Activated effector memory CD4-positive, alpha-beta T cell treated with anti-CD3 and anti-CD28 coated beads, Interleukin-2, amount 50 U/mL, for 16 hours (primary cell): ENCODE measurements at regions not wholly inside any gene's neighbourhood (a gene's known extent, or its start where the extent isn't known, plus 50 kb on each side); places are given as distances from the start of the nearest gene placed in this dataset.

Experiments used
- DNase-seq: peaks from one replicate; pipeline ENCODE4 v3.0.0-alpha.2; 2020

DNA sequence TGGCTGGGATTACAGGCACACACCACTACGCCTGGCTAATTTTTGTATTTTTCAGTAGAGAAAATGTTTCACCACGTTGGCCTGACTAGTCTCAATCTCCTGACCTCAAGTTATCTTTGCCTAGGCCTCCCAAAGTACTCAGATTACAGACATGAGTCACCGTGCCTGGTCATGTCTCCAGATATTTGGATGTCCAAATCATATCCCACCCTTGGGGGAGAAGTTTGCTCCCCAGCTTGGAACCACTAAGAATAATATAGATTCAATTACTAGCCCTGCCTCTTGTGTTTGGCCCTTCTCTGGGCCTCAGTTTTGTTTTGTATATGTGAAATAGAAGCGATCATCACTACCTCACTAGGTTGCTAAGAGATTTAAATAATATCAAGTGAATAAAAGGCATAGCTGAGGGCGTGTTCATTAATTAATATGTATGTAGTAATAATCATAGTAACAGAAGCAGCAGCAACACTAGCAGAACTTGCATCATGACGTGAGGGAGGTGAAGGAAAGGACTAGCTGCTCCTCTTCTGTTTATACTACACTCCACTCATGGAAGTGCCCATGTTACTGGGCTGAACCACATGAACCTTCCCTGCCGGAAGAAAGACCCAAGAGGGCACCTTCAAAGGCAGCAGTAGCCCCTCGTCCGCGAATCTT lies 253.6 kb upstream of the XYLT1 start:
- no peak for DNase-seq

DNA sequence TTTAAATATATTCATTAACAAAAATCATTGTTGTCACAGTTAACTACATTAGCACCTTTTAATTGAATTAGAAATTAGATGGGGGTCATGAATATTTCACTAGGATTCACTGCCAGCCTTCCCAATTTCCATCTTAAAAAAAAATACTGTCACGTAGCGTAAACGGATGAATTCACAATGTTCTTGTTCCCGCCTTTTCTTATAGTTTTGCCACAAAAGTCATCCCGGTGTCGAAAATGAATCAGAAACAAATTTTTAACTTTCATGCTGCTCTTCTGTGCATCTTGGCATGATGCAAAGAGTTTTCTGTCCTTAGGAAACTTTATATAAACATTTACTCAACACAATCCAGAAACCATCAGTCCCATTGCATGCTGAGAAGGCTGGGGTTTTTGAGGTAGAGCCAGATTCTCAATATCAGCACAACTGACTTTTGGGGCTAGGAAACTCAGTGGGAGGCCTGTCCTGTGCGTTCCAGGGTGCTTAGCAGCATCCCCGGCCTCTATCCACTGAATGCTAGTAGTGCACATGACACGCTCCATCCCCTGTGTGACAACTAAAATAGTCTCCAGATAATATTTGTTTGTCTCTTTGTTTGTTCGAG lies 252.9 kb upstream of the XYLT1 start:
- no peak for DNase-seq

DNA sequence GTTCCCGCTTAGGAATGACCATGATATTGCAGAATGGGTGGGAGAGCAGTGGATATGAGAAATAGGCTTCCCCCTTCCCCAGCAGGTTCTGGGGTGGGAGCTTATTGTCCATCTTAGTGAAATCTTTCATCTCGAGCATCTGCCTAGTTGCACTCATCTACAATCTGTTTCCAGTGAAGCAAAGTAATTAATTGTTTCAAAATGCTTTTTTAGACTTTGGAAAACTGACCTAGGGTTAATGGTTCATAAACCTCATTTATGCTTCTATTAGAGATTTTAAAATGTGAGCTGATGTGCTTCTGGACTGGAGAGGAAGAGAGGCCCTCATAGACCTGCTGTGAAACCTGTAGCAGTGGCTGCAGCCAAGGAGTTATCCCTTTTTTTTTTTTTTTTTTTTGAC lies 247.7 kb upstream of the XYLT1 start:
- no peak for DNase-seq

DNA sequence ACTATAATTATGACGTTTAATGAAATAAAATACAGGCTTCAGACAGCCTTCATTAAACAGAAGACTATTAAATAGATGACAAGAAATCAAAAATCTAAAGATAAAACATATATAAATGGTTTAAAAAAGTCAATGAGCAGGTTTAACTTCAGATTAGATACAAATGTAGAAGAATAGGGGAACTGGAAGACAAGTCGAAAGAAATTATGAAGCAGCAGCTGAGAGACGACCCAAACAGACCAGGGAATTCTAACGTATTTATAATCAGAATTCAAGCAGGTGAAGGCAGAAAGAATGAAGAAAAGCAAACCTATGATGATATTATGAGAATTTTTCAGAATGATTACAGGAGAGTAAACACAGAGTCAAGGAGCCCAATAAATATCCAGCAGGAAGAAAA lies 235.1 kb upstream of the XYLT1 start:
- no peak for DNase-seq

DNA sequence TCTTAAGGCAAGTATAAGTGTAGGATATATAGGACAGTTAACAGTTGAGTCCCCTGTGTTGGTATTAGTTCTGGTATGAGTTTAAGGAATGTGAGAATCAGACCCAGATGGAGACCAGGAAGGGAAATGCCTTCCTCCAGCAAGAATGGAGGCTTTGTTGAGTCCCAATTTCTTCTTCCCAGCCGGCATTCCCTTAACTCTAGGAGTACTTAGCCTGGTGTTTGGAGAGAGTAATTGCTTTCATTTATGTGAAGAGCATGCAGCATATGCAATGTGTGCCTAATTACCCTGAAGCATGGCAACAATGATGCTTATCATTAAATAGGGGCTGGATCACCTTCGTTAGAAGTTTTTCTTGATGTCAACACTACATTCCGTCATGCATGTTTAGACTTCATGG lies 225.9 kb upstream of the XYLT1 start:
- no peak for DNase-seq

DNA sequence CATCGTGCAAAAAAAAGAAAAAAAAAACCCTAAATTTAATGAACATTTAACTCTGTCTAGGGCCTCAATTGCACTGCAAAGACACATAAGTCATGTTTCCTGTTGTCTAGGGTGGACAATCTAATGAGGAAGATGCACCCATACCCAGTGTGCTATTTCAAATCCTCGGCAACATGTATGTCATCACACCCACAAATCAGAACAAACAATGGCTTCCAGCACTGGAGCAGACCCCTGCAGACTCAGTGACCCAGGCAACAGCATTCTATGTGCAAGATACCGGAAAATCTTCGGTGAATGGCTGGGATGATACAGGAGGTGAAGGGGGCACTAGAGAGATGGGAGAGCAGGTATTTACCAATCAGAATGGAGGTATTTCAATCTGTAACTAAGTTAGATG lies 221.7 kb upstream of the XYLT1 start:
- no peak for DNase-seq

- DNase-seq, result no peak
Observed at GRCh38 chr16:17691899-17692176, 221.1 kb upstream of the XYLT1 start.

- DNase-seq, result no peak
Observed at GRCh38 chr16:17691106-17691898, 220.5 kb upstream of the XYLT1 start.

- DNase-seq, result no peak
Observed at GRCh38 chr16:17685447-17685846, 214.7 kb upstream of the XYLT1 start.

GRCh38 chr16:17683281-17683680 lies 212.5 kb upstream of the XYLT1 start:
- no peak for DNase-seq

GRCh38 chr16:17676171-17676570 lies 205.4 kb upstream of the XYLT1 start:
- DNase-seq, result no peak

GRCh38 chr16:17668386-17668785 lies 197.6 kb upstream of the XYLT1 start:
- DNase-seq, result no peak

DNA sequence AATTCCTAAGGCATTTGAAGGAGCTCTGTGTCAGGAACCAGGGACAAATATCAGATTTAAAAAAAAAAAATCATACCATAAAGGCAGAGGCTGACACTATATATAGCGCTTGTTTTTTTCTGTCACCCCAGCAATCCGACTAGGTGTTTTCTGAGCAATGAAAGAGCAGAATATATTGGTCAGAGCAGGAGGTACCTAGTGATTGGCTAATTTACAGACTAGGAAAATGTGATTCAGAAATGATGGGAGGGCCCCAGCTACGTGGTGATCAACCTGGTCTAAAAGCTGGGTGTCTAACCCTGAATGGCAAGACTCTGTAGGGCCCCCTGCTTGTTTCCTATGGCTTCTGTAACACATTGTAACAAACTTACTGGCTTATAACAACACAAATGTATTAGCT lies 195.5 kb upstream of the XYLT1 start:
- no peak for DNase-seq

DNA sequence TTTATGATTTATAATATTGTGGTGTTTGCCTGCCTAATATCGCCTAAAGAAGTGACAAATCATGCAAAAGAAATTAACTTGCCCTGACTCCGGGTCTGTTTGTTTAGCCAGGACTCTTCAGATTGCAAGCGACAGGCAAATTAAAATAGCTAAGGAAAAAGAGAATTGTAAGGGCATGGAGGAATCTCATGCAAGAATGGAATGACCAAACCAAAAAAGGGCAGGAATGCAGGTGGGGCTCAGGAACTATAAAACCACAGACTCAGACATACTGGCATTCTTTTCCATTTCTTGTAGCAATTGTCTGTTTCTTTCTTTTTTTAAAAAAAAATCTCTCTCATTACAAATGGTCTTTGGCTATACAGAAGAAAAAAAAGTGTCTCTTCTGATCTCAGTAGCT lies 188.1 kb upstream of the XYLT1 start:
- no peak for DNase-seq

DNA sequence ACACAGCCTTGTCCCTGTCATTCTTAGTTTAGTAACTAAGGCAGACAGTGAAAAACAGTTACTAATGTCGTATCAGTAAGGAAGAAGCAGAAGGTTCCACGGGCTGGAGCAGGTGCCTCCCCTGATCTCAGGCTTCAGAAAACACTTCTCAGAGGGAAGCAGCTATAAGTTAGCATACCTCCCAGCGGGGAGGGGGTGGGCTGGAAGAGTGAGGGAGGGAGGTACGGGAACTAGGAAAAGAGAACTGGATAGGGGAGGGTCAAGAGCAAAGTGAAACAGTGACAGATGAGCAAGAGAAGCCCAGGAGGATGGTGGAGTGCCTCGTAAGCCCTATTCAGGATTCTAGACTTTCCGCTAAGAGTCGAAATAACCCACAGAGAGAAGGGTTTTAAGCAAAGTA lies 186.3 kb upstream of the XYLT1 start:
- no peak for DNase-seq

GRCh38 chr16:17654571-17654970 lies 183.8 kb upstream of the XYLT1 start:
- no peak for DNase-seq

DNA sequence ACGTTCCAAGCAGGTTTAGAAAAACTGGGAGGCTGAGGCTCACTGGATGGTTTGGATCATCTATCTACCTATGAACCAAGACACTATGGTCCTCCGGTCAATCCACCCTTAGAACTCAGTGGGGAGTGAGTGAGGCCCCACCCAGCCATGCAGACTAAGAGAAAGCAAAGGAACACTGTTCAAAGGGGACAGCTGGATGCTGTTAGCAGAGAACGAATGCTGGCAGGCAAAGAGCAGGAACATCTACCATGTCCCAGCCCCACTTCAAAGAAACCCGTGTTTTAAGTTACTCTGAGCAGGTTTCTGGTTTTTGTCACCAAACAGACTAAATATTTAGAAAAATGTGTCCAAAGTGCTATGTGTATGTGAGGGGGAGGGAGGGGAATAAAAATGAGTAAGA lies 183.4 kb upstream of the XYLT1 start:
- no peak for DNase-seq

DNA sequence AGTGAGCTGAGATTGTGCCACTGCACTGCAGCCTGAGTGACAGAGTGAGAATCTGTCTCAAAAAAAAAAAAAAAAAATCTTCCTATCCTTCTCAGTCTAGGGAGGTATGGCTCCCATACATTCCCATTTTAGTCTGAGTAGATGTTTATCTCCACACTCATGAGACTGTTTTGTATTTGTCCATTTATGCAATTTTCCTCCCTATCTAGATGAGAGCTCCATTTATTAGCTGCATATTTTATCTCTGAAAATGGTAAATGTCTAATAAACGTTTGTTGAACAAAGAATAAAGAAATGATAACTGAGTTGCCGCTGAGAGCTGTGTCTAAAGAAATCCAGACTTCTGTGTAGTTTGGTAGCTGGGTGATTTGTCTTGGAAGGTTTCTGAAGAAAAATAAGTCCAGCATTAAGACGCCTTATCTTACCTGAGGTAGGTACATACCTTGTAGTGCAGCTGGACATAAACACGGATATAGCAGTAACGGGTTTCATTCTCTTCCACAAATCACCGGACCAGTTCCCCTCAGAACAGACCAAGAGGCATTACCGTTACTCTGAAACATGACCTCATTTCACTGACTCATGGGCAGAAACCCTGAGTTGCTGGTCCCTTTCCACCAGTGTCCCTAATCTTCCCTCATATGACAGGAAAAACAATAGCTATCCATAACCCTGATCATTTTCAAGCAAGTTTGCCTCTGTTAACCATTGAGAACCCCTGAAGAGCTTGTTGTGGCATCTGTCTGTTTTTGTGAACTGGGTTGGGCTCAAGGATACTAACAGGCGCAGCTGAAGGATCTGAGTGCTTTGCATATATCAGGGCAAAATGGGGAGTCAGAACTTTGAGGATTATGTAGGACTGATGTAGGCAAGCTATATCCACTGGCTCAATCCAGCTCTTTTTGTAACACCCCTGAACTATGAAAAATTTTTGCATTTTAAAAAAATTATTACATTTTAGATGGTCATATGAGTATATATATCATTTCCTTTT lies 177.4 kb upstream of the XYLT1 start:
- DNase-seq, result no peak

DNA sequence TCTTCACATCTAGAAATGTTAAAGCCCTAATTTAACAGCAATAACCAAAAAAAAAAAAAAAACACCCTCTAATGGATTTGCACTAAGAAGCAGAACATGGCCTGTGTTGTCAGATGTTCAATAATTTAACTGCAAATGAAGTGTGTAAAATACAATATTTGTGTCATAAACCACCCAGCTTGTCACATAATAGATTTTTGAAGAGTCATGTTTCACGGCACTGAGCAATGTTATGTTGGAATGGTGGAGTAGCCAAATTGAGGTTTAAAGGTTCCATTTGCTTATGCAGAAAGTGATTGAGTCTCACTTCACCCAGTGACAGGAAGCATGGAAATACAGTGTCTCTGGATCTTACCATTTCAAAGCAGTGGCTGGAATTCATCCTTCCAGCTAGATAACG lies 173.2 kb upstream of the XYLT1 start:
- DNase-seq, result no peak

DNA sequence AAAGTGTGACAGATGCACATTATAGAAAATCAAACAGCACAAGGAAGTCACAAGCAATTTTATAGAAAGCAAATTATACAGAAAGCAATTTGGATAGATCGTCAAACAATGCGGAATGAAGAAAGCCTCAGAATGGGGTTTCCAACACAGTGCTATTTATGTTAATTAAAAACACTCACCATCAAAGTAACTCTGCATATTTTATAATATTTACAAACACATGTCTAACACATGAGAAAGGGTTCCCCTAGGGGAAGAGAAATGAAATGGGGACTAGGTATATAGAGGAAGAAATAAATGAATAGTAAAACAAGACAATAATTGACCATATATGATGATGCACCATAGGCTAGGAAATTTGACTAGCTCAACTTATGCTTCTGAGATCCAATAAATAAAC lies 171.2 kb upstream of the XYLT1 start:
- DNase-seq, result no peak

- DNase-seq, result no peak
Observed at GRCh38 chr16:17638134-17638533, 167.4 kb upstream of the XYLT1 start.

GRCh38 chr16:17635183-17635582 lies 164.4 kb upstream of the XYLT1 start:
- DNase-seq, result no peak

DNA sequence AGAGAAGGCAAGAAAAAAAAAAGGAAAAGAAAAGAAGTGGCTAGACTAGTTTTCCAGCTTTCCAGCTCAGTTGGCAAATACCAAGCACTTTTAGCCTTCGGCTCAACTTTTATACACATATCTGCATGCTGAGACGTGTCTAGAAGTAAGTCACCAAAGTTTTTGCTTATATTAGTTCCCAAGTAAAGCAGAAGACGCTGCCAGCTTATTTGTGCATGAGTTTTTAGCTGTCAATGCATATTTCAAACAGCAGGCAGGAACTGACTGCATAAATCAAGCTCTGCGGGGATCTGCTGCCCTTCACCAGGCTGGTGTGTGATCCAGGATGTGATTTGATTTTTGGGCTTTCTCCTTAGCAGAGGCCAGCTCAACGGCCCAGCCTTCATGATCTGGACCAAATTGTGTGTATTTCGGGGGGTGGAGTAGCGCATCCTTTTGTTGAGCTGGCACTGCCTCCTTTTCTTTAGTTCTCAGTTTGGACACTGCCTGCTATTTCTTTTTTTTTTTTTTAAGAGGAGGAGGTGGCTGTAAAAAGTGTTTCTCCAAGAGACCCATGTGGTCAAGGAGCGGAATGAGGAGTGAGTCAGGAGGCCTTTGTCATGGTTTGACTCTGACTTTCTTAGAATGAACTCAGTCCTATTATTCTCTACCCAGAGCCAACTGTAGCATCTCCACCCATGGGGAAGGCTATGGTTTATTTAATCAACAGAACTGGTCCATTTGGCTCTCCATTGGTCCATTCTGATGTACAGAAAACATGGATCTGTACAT lies 162.6 kb upstream of the XYLT1 start:
- DNase-seq, result no peak
